ENCODE measurements at regions not wholly inside any gene's neighbourhood (a gene's known extent, or its start where the extent isn't known, plus 50 kb on each side); places are given as distances from the start of the nearest gene placed in this dataset.

DNA sequence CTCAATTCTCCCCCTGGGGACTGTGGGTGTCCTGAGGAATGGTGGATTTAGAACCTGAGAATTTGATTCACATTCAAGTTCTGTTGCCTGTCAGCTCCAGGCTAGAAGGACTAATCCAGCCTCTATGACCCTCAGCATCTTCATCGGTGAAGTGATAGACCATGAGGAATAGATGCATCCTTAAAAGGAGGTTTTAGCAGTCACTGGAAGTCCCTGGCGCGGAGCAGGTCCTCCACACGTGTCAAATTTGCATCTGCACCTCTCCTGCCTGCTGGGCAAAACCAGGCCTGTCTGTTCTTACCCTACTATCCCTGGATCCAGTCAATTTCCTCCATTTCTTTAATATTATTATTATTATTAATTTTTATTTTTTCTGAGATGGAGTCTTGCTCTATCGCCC, 808.4 kb downstream of the TBC1D22A start:
- TF ChIP-seq CTCF (IDR thresholded peaks at IDR 0.05 in 2 of 3, conservative IDR thresholded peaks at IDR 0.05 in 1 of 3; ENCODE audit: borderline replicate concordance in 1 of 3, insufficient read depth in 1 of 3, low read depth in 2 of 3, low read length in 2 of 3) (no peak), POLR2AphosphoS5 (IDR thresholded peaks at IDR 0.05; ENCODE audit: low read depth, low read length) (no peak), SP1 (IDR thresholded peaks at IDR 0.05; ENCODE audit: low read depth) (no peak), POLR2A (IDR thresholded peaks at IDR 0.05; ENCODE audit: borderline replicate concordance, extremely low read depth, insufficient read depth, insufficient read length) (no peak)
